GM19328 (cell line): ENCODE measurements at regions not wholly inside any gene's neighbourhood (a gene's known extent, or its start where the extent isn't known, plus 50 kb on each side); places are given as distances from the start of the nearest gene placed in this dataset.

Source experiments
- ATAC-seq: cut with Tn5 transposase; IDR thresholded peaks from one replicate; pipeline ENCODE4 v1.9.1; 2021; ENCODE audit warnings: mild to moderate bottlenecking, moderate library complexity; ENCODE audit not compliant: unreplicated experiment

- no peak for ATAC-seq
Observed at GRCh38 chr7:156487811-156488533, 152.6 kb upstream of the RNF32 start.

GRCh38 chr7:156480671-156481070 is 159.9 kb upstream of the RNF32 start:
- ATAC-seq = no peak

GRCh38 chr7:156479596-156479995 is 161.0 kb upstream of the RNF32 start:
- ATAC-seq = no peak

GRCh38 chr7:156478486-156478885 is 162.1 kb upstream of the RNF32 start:
- ATAC-seq = no peak

GRCh38 chr7:156475666-156476065 is 164.9 kb upstream of the RNF32 start:
- no peak for ATAC-seq

- ATAC-seq = no peak
Observed at GRCh38 chr7:156475179-156475578, 165.4 kb upstream of the RNF32 start.

- no peak for ATAC-seq
Observed at GRCh38 chr7:156474241-156474743, 166.3 kb upstream of the RNF32 start.

- ATAC-seq = no peak
Observed at GRCh38 chr7:156473476-156474240, 166.9 kb upstream of the RNF32 start.

- no peak for ATAC-seq
Observed at GRCh38 chr7:156472267-156472666, 168.3 kb upstream of the RNF32 start.

- no peak for ATAC-seq
Observed at GRCh38 chr7:156470399-156471320, 169.9 kb upstream of the RNF32 start.

GRCh38 chr7:156466955-156467625 is 173.5 kb upstream of the RNF32 start:
- ATAC-seq = no peak

- ATAC-seq = no peak
Observed at GRCh38 chr7:156466272-156466671, 174.3 kb upstream of the RNF32 start.

GRCh38 chr7:156465186-156465585 is 175.4 kb upstream of the RNF32 start:
- ATAC-seq = no peak

- ATAC-seq = no peak
Observed at GRCh38 chr7:156464339-156464738, 176.2 kb upstream of the RNF32 start.

- ATAC-seq = no peak
Observed at GRCh38 chr7:156463280-156463679, 177.3 kb upstream of the RNF32 start.

GRCh38 chr7:156461881-156462665 is 178.5 kb upstream of the RNF32 start:
- ATAC-seq = no peak

GRCh38 chr7:156460858-156461627 is 179.5 kb upstream of the RNF32 start:
- ATAC-seq = no peak

GRCh38 chr7:156459582-156459981 is 181.0 kb upstream of the RNF32 start:
- no peak for ATAC-seq

- no peak for ATAC-seq
Observed at GRCh38 chr7:156459067-156459466, 181.5 kb upstream of the RNF32 start.
